ENCODE measurements at regions not wholly inside any gene's neighbourhood (a gene's known extent, or its start where the extent isn't known, plus 50 kb on each side); places are given as distances from the start of the nearest gene placed in this dataset.
"Not testable (repeated sequence)": the region's sequence is repeated elsewhere in the genome, so short reads cannot be mapped to it uniquely, and the experiment has no call there.

- not testable (repeated sequence) for DNase-seq
These were observed 77.5 kb downstream of the SNX5 start for GRCh38 chr20:17891131-17891530.

GRCh38 chr20:17890330-17890729, 78.3 kb downstream of the SNX5 start:
- no peak for DNase-seq

- DNase-seq: no peak
These were observed 79.4 kb downstream of the SNX5 start for GRCh38 chr20:17889226-17889625.

GRCh38 chr20:17888044-17888443, 80.5 kb downstream of the SNX5 start:
- DNase-seq: no peak

- DNase-seq: no peak
These were observed 81.1 kb downstream of the SNX5 start for GRCh38 chr20:17887331-17888030.

GRCh38 chr20:17885544-17885943, 83.0 kb downstream of the SNX5 start:
- no peak for DNase-seq

- no peak for DNase-seq
These were observed 83.5 kb downstream of the SNX5 start for GRCh38 chr20:17885076-17885475.

GRCh38 chr20:17884307-17885003, 84.1 kb downstream of the SNX5 start:
- no peak for DNase-seq

- no peak for DNase-seq
These were observed 84.8 kb downstream of the SNX5 start for GRCh38 chr20:17883592-17884306.

GRCh38 chr20:17882834-17883591, 85.6 kb downstream of the SNX5 start:
- no peak for DNase-seq

- no peak for DNase-seq
These were observed 86.3 kb downstream of the SNX5 start for GRCh38 chr20:17882065-17882833.

- no peak for DNase-seq
These were observed 86.9 kb downstream of the SNX5 start for GRCh38 chr20:17881741-17882064.

- no peak for DNase-seq
These were observed 89.5 kb downstream of the SNX5 start for GRCh38 chr20:17878912-17879602.

- no peak for DNase-seq
These were observed 90.3 kb downstream of the SNX5 start for GRCh38 chr20:17878069-17878911.

GRCh38 chr20:17875981-17876385, 92.6 kb downstream of the SNX5 start:
- DNase-seq: no peak

- no peak for DNase-seq
These were observed 93.3 kb downstream of the SNX5 start for GRCh38 chr20:17875106-17875980.

GRCh38 chr20:17874271-17875105, 94.1 kb downstream of the SNX5 start:
- no peak for DNase-seq

- peak; percentile 14 for DNase-seq
These were observed 95.0 kb downstream of the SNX5 start for GRCh38 chr20:17873410-17874270.

Data from NCI-H774 (cell line).